HCT116 (cell line): ENCODE measurements at regions not wholly inside any gene's neighbourhood (a gene's known extent, or its start where the extent isn't known, plus 50 kb on each side); places are given as distances from the start of the nearest gene placed in this dataset.

Experiments used
- ATF3 ChIP-seq: IDR thresholded peaks from 2 replicates; pipeline ENCODE4 v1.6.1; 2012
- CEBPB ChIP-seq: IDR thresholded peaks from 2 replicates; pipeline ENCODE4 v1.6.1; 2012; ENCODE audit warnings: low read depth
- CTCF ChIP-seq, 3 experiments: fragments of 200-600 bp in 1 of 3; sonication (generic) in 1 of 3; IDR thresholded peaks in 2 of 3; conservative IDR thresholded peaks in 1 of 3; 2 replicates each; pipeline ENCODE4 v1.5.1; 2012 to 2017; ENCODE audit warnings: low read depth in 2 of 3, low read length in 2 of 3, antibody characterized with exemption in 1 of 3, borderline replicate concordance in 1 of 3, control low read depth in 1 of 3, mild to moderate bottlenecking in 1 of 3, mixed read lengths in 1 of 3, mixed run types in 1 of 3, moderate library complexity in 1 of 3; ENCODE audit not compliant: insufficient read depth in 1 of 3
- EZH2 ChIP-seq: fragments of 200-600 bp; sonication (generic); IDR thresholded peaks from 2 replicates; pipeline ENCODE4 v1.6.1; 2017; ENCODE audit warnings: antibody characterized with exemption, mixed run types
- EZH2phosphoT487 ChIP-seq: fragments of 200-600 bp; IDR thresholded peaks from 2 replicates; pipeline ENCODE4 v1.6.1; 2018; ENCODE audit warnings: antibody characterized with exemption, borderline replicate concordance
- JUND ChIP-seq: IDR thresholded peaks from 2 replicates; pipeline ENCODE4 v1.6.1; 2012
- POLR2AphosphoS5 ChIP-seq: IDR thresholded peaks from 2 replicates; pipeline ENCODE4 v1.6.1; 2011; ENCODE audit warnings: mild to moderate bottlenecking, low read depth, low read length, moderate library complexity
- RAD21 ChIP-seq: IDR thresholded peaks from 2 replicates; pipeline ENCODE4 v1.6.1; 2012; ENCODE audit warnings: low read depth, mild to moderate bottlenecking
- YY1 ChIP-seq: IDR thresholded peaks from 2 replicates; pipeline ENCODE4 v1.6.1; 2011; ENCODE audit warnings: low read length, low read depth, moderate library complexity, mild to moderate bottlenecking; ENCODE audit not compliant: insufficient replicate concordance; ENCODE audit errors: extremely low read depth

GRCh38 chr13:109881347-109881725 is 95.0 kb upstream of the IRS2 start:
- no peak for TF ChIP-seq JUND
- TF ChIP-seq EZH2phosphoT487 = no peak
- no peak for TF ChIP-seq EZH2
- no peak for TF ChIP-seq POLR2AphosphoS5
- no peak for TF ChIP-seq CTCF (IDR thresholded peaks at IDR 0.05 in 2 of 3, conservative IDR thresholded peaks at IDR 0.05 in 1 of 3; ENCODE audit: borderline replicate concordance in 1 of 3, insufficient read depth in 1 of 3, low read depth in 2 of 3, low read length in 2 of 3)
- TF ChIP-seq YY1 = no peak
- no peak for TF ChIP-seq CEBPB
- TF ChIP-seq ATF3 = no peak
- no peak for TF ChIP-seq RAD21
